HG03460 (cell line): ENCODE measurements at regions not wholly inside any gene's neighbourhood (a gene's known extent, or its start where the extent isn't known, plus 50 kb on each side); places are given as distances from the start of the nearest gene placed in this dataset.

Experiments used
- ATAC-seq: cut with Tn5 transposase; IDR thresholded peaks from one replicate; pipeline ENCODE4 v1.9.1; 2021; ENCODE audit not compliant: unreplicated experiment

DNA sequence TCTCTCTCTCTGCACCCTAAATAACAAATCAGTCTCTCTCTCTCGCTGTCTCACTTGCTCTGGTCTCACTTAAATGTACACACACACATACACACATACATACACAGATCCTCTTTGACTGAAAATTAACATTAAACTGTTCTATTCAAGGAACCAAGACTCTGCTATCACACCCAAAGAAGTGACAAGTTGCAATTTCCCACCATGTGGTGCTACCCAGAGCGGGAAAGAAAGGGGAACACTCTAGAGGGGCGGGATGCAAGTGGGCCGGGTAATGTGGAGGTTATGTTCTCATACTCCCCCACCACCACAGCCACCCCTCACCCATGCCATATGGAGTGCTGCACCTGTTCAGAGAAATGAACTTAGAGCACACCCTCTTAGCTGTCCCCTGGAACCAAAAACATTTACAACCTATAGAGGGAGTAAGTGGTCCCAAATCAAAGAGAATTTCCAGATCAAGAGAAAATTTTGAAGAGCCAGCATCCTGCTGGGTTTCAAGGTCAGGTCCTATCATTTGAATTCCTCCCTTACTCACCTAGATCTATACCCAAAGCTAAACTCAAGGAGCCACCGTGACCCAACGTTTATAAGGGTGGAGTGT, 319.4 kb downstream of the BRINP2 start:
- ATAC-seq, result no peak

GRCh38 chr1:177488722-177489121, 318.0 kb downstream of the BRINP2 start:
- no peak for ATAC-seq

GRCh38 chr1:177487481-177487880, 316.7 kb downstream of the BRINP2 start:
- no peak for ATAC-seq

DNA sequence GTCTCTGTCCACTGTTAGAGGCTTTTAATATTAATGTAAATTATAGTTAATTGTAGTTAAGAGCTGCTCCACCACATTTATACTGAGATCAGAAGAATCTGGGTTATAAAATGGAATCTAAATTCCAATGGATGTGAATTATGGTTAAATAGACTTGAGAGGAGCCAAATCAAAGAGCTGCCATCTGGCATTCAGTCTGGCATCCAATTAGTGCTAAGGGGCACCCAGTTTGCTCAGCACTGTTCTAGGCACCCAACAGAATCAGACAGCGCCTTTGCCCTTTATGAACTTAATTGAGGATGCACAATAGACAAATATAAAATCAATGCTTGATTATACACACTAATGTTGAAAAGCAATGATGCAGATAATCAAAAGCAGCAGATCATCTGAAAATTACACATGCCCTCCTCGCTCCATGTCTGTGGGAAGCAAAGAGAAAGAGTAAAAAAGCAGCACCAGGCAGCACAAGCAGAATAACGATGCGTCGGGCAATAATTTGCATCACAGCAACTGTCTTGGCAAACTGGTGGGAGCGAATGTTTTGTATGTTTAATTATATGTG, 310.1 kb downstream of the BRINP2 start:
- no peak for ATAC-seq

DNA sequence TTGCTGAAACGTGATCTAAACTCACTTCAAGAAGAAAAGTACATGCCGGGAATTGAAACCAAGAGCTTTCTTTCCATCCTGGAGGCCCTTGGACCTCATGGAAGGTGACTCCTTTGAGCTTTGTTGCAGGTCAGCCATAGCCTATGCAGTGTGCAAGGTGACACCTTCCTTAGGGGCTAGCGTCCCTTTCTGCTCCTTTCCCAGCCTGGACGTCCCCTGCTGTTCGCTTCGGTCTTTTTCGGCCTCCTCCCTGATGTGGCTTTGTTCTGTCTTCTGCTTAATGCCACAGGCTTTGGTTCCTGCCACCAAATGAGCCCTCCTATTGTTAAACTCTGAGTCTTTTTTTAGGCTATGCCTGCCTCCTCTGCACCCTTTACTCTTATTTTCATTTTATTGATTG, 308.8 kb downstream of the BRINP2 start:
- ATAC-seq, result no peak

- ATAC-seq, result no peak
Observed at GRCh38 chr1:177476676-177477075, 305.9 kb downstream of the BRINP2 start.

DNA sequence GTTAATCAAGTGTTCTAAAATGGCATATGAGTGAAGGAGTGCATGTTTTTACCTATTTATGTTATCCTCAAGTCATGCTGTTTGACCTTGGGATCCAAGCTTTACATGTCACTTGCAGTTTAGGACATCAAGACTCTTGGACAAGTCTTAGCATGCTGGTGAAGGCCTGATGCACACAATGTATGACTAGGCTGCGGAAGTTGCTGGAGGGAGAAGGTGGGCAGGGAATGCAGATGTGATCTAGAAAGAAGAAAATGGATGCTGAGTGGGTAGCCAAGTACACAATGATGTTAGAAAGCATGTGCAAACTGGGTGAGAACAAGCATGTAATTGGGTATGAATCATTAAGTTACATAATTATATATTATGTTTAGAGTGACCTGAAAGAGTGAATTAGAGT, 301.8 kb downstream of the BRINP2 start:
- ATAC-seq, result no peak

GRCh38 chr1:177471244-177471643, 300.5 kb downstream of the BRINP2 start:
- no peak for ATAC-seq

- ATAC-seq, result no peak
Observed at GRCh38 chr1:177469519-177469918, 298.8 kb downstream of the BRINP2 start.

DNA sequence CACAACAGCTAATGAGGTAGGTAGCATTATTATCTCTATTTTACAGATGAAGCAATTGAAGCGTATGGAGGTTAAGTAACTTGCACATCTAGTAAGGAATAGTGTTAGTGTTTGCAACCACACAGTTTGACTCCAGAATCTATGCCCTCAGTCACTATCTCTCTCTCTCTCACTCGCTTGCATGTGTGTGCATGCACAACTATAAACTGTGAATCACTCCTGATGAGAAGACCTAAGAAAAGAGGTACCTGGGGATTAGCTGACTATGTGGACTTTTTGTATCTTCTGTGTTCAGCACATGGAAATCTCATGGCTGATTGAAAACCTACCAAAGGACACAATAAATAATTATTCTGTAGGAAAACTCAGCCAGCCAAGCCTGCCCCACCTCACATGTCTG, 295.5 kb downstream of the BRINP2 start:
- ATAC-seq, result no peak

DNA sequence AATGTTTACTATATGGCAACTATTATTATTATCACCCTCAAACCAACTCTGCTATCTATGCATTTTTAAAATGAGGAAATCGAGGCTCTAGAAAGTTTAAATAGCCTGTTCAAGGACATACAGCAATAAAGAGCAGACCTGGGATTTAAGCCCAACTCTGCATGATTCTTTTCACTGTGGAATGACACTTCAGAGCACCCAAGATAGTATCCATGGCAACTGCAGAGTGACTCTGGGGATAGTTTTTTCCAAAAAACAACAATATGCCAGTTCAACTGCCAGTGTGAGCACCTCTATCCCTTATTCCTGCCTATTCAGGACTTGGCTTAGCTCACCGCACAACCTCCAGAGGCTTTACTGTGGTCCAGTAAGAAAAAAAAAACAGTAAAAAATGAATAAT, 293.9 kb downstream of the BRINP2 start:
- no peak for ATAC-seq

GRCh38 chr1:177451191-177451590, 280.4 kb downstream of the BRINP2 start:
- ATAC-seq, result no peak

DNA sequence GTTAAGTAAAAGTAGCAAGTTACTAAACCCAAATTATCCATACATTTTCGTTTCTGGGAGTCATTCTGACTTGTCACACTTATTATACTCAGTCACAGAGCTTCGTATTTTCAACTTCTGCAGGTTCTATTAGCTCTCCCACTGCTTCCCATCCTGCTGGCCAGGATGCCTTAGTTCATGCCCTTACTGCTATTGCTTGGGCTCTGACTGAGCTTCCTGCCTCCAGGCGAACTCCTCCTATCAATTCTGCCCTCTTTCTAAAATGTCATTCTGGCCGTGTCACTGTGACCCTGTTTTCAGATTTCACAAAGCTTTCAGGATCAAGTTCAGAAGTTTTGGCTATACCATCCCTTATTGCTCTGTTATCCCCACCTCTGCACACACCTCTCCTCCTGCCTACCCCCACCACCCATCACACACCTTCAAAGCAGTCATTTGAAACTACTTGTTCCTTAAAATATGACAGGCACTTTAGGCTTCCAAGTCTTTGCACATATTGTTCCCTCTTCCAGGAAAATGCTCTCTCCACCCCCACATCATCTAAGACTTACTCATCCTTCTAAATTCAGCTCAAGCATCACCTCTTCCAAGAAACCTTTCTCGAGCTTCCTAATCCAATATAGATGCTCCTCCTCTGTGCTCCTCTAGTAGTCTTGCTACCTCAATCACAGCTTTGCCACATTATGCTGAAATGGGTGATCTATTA, 278.0 kb downstream of the BRINP2 start:
- no peak for ATAC-seq

DNA sequence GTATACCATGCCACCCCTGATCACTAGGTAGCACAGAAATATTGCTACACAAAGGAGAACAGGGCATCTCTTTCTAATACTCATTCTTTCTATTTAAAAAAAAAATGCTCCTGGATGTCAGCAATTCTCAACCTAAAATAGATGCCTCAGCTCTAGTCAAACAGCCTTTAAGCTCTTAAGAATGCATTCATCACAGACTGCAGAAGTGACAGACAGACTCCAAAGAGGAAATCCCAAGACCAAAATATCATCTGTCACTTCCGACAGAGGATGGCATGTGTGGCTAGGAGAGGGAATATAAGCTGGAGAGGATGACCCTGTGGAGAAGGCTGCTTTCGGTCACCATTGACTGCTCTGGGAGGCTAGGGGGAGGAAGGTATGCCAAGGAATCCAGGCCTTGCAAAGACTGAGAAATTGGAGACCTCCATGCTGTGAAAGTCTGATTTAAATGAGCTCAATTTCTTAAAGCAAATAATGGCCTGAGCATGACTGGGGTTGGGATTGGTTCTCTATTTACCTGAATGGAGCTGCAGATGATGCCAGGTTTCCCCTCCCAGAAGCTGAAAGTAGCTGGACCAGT, 277.4 kb downstream of the BRINP2 start:
- ATAC-seq, result no peak

DNA sequence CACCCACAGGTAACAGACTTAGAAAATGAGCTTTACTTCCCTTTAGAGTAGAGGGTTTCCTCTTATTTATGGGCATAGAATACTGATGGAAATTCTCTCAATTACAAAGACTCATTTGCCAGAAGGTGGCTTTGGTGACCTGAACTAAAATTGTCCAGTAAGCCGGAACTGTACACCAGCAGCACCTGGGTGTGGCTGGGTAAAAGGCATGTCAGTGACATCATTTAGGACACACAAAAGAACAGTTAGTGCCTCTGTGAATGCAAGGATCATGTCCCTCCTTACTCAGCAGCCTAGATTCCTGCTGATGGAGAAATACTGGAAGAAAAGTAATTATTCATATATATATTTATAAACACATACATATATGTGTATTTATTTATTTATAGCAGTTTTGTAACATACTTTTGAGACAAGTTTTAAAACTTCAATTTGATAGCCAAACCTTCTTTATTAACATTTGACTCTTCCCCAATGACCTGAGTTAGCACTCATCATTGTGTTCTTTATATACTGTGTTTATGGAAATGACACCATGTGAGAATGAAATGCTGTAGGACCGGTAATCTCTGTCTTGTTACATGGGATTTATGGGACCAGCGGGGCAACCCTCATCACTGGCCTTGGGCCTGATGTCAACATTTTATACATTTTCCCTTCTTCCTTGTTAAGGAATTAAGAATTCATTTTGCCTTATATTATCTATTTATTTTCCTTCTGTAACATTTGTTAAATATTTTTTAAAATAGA, 274.4 kb downstream of the BRINP2 start:
- no peak for ATAC-seq

DNA sequence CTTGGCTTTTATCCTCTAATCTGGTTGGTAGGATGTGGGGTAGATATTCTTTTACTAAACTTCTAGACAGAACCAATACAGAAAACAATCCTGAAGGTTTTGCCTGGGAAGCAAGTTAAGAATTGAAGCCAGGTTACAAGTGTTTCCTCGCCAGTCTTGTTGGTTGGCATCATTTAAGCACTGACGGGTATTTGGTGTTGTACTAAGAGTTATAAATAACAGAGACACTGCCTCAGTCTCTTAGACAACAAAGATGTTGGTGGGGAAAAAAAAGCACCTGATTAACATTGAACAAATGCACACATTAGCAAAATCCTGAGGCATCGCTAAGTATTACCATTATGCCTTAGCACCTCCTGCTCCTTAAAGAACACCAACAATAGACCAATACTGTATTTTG, 272.2 kb downstream of the BRINP2 start:
- no peak for ATAC-seq

- ATAC-seq, result no peak
Observed at GRCh38 chr1:177442584-177442983, 271.8 kb downstream of the BRINP2 start.

- no peak for ATAC-seq
Observed at GRCh38 chr1:177441281-177441680, 270.5 kb downstream of the BRINP2 start.

DNA sequence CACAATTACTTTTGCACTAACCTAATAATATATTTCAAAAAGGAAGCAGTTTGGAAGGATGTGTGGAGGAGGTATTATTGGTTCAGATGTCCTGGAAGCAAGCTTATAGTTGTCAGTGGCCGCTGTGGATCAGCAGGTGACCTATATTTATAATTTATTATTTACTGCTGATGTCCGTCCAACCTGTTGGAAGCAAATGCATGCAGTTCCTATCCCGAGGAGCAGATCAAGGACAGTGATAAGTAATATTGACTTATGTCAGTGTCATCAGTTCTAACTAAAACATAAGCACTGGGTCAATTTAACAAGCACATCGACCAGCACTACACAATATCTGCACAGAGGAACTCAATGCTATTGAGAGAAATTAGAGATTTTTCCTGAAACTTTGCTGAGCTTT, 270.1 kb downstream of the BRINP2 start:
- no peak for ATAC-seq

DNA sequence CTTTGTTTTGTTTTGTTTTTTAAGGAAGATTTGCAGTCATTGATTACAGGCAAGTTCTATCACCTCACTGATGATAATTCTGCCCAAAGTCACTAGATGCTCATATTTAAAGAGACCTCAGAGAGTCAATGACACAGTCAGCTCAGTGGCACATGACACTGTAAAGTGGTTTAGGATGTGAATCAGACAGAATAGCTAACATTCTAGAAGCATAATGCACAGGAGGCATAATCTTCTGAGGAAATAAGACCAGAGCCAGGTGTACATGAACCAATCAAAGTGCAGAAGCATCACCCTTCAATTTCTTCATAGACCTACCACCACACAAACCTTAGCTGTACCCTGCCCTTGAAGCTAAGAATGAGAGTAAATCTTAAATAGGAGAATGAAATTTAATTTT, 268.5 kb downstream of the BRINP2 start:
- ATAC-seq, result no peak

DNA sequence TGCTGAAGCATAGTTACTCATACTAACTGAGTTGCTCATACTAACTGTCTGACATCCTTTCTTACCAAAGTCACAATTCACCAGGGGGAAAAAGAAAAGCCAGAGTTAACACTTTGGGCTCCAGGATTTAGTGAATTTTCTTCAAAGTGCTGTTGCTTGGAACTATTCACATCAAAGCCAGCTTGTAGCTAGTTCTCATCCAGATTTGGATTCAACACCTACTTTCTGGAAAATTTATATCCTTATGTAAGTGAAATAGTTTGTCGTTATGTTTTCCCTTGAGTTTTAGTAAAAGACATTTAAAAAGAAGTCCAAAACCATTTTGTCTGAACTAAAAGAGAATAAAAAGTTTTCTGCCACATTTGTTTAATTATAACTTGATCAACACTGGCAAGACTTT, 264.6 kb downstream of the BRINP2 start:
- ATAC-seq, result no peak

- ATAC-seq, result no peak
Observed at GRCh38 chr1:177432897-177433296, 262.1 kb downstream of the BRINP2 start.
